ENCODE measurements at regions not wholly inside any gene's neighbourhood (a gene's known extent, or its start where the extent isn't known, plus 50 kb on each side); places are given as distances from the start of the nearest gene placed in this dataset.
"Not testable (repeated sequence)": the region's sequence is repeated elsewhere in the genome, so short reads cannot be mapped to it uniquely, and the experiment has no call there.

DNA sequence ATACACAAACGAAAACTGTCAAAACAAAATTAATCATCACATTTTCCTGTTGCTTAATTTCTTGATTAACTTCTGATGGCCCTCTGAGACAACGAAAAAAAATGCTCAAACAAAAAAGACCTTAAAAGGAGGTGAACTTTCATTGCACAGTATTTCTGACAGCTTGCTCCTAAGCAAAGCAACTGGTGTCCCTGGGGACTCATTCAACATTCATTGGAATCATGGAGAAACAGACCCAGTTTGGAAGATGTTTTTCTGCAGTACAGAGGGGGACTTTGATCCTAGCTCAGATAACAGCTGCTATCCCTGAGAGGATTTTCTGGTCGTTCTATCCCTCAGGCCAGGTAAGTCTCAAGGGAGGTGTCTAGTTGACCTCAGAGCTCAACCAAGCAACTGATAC is 378.7 kb upstream of the ATP11B start:
- Histone ChIP-seq H3K27me3 (replicated peaks; ENCODE audit: insufficient read depth) (no peaks in the 10 kb centered on the region), H3K36me3 (no peaks in the 10 kb centered on the region), H3K27ac (no peak overlapping the region), H3K4me3 (no peak overlapping the region), H3K4me1 (replicated peaks) (no peaks in the 10 kb centered on the region), H3K9me3 (no peaks in the 10 kb centered on the region)
- TF ChIP-seq, protein P1, sequence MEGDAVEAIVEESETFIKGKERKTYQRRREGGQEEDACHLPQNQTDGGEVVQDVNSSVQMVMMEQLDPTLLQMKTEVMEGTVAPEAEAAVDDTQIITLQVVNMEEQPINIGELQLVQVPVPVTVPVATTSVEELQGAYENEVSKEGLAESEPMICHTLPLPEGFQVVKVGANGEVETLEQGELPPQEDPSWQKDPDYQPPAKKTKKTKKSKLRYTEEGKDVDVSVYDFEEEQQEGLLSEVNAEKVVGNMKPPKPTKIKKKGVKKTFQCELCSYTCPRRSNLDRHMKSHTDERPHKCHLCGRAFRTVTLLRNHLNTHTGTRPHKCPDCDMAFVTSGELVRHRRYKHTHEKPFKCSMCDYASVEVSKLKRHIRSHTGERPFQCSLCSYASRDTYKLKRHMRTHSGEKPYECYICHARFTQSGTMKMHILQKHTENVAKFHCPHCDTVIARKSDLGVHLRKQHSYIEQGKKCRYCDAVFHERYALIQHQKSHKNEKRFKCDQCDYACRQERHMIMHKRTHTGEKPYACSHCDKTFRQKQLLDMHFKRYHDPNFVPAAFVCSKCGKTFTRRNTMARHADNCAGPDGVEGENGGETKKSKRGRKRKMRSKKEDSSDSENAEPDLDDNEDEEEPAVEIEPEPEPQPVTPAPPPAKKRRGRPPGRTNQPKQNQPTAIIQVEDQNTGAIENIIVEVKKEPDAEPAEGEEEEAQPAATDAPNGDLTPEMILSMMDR (IDR thresholded peaks at IDR 0.05) = no peak
- TF ChIP-seq POLR2A (IDR thresholded peaks at IDR 0.05) (no peak), POLR2AphosphoS5 (IDR thresholded peaks at IDR 0.05) (no peak)
- no peak for DNase-seq (ENCODE audit: low spot score)
- WGBS = 28% methylated on average over 3 of the region's 3 CpGs
- intact Hi-C loops (cut with DNase I) = no loop called here

DNA sequence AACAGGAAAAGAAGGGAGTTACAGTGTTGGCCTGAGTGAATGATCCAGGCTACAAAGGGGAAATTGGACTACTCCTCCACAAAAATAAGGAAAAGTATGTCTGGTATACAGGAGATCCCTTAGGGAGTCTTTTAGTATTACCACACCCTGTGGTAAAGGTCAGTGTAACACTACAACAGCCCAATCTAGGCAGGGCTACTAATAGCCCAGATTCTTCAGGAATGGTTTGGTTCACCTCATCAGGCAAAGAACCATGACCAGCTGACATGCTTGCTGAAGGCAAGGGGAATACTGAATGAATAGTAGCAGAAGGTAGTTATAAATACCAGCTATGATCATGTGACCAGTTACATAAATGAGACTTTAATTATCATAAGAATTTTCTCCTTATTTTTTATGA is 372.6 kb upstream of the ATP11B start:
- H3K27ac ChIP-seq = no peak overlapping the region
- TF ChIP-seq POLR2AphosphoS5 (IDR thresholded peaks at IDR 0.05) = no peak
- H3K36me3 ChIP-seq = no peaks in the 10 kb centered on the region
- H3K9me3 ChIP-seq = no peaks in the 10 kb centered on the region
- DNase-seq (ENCODE audit: low spot score) = no peak
- intact Hi-C loops (cut with DNase I) = no loop called here
- no peaks in the 10 kb centered on the region for H3K4me1 ChIP-seq (replicated peaks)
- H3K27me3 ChIP-seq (replicated peaks; ENCODE audit: insufficient read depth) = no peaks in the 10 kb centered on the region
- H3K4me3 ChIP-seq = no peak overlapping the region

DNA sequence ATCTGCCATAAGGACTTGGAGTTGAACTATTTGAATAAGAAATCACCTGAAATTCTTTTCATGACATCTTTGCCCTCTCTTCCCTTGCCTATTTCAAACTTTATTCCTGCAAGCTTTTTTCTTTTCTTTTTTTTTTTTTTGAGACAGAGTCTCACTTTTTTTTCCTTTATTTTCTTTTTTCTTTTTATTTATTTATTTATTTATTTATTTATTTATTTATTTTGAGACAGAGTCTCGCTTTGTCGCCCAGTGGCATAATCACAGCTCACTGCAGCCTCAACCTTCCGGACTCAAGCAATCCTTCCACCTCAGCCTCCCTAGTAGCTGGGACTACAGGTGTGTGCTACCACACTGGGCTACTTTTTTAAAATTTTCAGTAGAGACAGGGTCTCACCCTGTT is 369.3 kb upstream of the ATP11B start:
- no peak overlapping the region for H3K4me3 ChIP-seq

DNA sequence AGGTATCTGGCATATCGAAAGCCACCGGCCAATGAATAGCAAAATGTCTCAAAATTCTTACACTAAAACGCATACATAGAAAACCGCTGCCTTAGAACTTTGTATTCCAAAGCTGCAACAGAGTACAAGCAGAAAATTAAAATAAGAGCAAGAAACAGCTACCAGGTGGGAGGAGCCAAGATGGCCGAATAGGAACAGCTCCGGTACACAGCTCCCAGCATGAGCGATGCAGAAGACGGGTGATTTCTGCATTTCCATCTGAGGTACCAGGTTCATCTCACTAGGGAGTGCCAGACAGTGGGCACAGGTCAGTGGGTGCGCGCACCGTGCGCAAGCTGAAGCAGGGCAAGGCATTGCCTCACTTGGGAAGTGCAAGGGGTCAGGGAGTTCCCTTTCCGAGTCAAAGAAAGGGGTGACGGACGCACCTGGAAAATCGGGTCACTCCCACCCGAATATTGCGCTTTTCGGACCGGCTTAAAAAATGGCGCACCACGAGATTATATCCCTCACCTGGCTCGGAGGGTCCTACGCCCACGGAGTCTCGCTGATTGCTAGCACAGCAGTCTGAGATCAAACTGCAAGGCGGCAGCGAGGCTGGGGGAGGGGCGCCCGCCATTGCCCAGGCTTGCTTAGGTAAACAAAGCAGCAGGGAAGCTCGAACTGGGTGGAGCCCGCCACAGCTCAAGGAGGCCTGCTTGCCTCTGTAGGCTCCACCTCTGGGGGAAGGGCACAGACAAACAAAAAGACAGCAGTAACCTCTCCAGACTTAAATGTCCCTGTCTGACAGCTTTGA is 367.2 kb upstream of the ATP11B start:
- H3K4me1 ChIP-seq (replicated peaks); intact Hi-C loops (cut with DNase I); H3K4me3 ChIP-seq; H3K9me3 ChIP-seq; DNase-seq (ENCODE audit: low spot score); H3K27ac ChIP-seq; H3K27me3 ChIP-seq (replicated peaks; ENCODE audit: insufficient read depth); H3K36me3 ChIP-seq: not testable (repeated sequence)
- 75% methylated on average over 30 of the region's 32 CpGs for WGBS

More for the DNA sequence above, 369.3 kb upstream of the ATP11B start:
- Histone ChIP-seq H3K27ac (no peak overlapping the region), H3K9me3 (no peaks in the 10 kb centered on the region), H3K4me1 (replicated peaks) (no peaks in the 10 kb centered on the region), H3K36me3 (no peaks in the 10 kb centered on the region), H3K27me3 (replicated peaks; ENCODE audit: insufficient read depth) (no peaks in the 10 kb centered on the region)
- TF ChIP-seq POLR2A (IDR thresholded peaks at IDR 0.05) = no peak
- TF ChIP-seq, protein P1 (IDR thresholded peaks at IDR 0.05) = no peak
- WGBS = 100% methylated on average over 3 of the region's 3 CpGs
- intact Hi-C loops (cut with DNase I) = no loop called here
- DNase-seq (ENCODE audit: low spot score) = no peak

DNA sequence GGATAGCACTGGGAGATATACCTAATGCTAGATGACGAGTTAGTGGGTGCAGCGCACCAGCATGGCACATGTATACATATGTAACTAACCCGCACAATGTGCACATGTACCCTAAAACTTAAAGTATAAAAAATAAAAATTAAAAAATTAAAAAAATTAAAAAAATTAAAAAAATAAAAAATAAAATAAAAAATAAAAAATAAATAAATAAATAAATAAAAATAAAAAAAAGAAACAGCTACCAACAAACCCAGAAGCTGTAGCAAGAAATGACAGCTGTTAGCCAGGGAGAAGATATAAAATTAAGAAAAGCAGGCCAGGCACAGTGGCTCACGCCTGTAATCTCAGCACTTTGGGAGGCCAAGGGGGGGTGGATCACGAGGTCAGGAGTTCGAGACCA is 361.3 kb upstream of the ATP11B start:
- H3K9me3 ChIP-seq; H3K27ac ChIP-seq; H3K4me1 ChIP-seq (replicated peaks); H3K36me3 ChIP-seq; intact Hi-C loops (cut with DNase I); DNase-seq (ENCODE audit: low spot score); H3K4me3 ChIP-seq; H3K27me3 ChIP-seq (replicated peaks; ENCODE audit: insufficient read depth): not testable (repeated sequence)
- 92% methylated on average over 6 of the region's 6 CpGs for WGBS

DNA sequence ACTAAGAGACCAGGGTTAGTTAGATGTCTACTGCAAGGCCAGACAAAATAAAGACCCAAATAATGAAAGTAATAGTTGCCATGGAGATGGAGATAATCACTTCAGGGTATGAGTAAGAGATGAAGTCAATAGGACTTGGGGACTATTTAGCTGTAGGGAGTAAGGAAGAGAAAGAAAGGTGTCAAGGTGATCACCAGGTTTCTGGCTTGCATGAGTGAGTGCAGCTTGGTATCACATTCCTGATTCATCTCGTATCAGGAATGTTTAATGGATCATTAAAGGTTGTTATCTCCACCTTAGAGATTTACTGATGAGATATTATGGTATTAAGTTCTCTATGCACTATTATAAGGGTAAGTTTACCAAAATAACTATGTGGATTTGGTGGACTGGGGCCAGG is 357.4 kb upstream of the ATP11B start:
- Histone ChIP-seq H3K27ac (no peak overlapping the region), H3K36me3 (no peaks in the 10 kb centered on the region), H3K9me3 (no peaks in the 10 kb centered on the region), H3K4me3 (no peak overlapping the region), H3K4me1 (replicated peaks) (no peaks in the 10 kb centered on the region), H3K27me3 (replicated peaks; ENCODE audit: insufficient read depth) (no peaks in the 10 kb centered on the region)
- intact Hi-C loops (cut with DNase I) = no loop called here
- 11% methylated on average over 1 of the region's 1 CpG for WGBS
- no peak for DNase-seq (ENCODE audit: low spot score)
- no peak for TF ChIP-seq POLR2AphosphoS5 (IDR thresholded peaks at IDR 0.05)
- no peak for TF ChIP-seq POLR2A (IDR thresholded peaks at IDR 0.05)

DNA sequence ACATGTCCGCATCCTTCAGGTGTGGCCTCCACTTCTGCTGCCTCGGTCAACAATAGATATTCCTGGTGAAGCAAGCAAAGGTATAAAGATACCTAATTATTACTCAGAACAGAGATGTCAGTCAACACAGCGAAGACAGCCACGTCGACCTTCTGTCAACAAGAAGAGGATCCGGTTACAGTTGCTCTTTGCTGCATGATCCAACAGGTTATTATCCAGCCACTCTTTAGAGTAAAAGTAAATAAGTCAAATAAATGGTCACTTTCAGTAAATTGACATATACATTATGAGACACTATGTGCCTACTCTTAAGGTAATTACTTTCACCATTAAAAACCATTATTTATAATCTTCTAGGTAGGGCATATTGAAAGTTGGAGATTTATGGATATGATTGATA is 356.8 kb upstream of the ATP11B start:
- Histone ChIP-seq H3K4me1 (replicated peaks) (no peaks in the 10 kb centered on the region), H3K27me3 (replicated peaks; ENCODE audit: insufficient read depth) (no peaks in the 10 kb centered on the region), H3K36me3 (no peaks in the 10 kb centered on the region), H3K4me3 (no peak overlapping the region), H3K27ac (no peak overlapping the region), H3K9me3 (no peaks in the 10 kb centered on the region)
- WGBS = 62% methylated on average over 6 of the region's 6 CpGs
- DNase-seq (ENCODE audit: low spot score) = no peak
- intact Hi-C loops (cut with DNase I) = no loop called here
- TF ChIP-seq, protein P1 (IDR thresholded peaks at IDR 0.05) = no peak
- TF ChIP-seq POLR2A (IDR thresholded peaks at IDR 0.05) (no peak), POLR2AphosphoS5 (IDR thresholded peaks at IDR 0.05) (no peak)

Data from prostate gland (tissue), 2 donors.